ENCODE measurements at regions not wholly inside any gene's neighbourhood (a gene's known extent, or its start where the extent isn't known, plus 50 kb on each side); places are given as distances from the start of the nearest gene placed in this dataset.

DNA sequence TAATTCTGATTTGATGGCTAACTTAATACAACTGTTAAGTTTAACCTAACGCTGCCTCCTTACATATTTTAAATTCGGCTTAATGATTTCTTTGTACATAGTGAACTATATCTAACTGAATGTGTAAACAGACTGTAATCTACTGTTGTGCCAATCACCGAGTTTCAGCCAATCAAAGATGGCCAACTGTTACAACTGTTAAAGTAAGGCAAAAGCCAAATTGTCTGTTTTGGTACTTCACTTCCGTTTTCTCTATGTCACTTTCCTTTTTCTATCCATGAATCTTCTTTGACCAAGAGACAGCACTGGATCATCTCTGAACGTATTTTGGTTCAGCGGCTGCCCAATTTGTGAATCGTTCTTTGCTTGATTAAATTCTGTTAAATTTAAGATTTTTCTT, 137.0 kb downstream of the LMLN start:
- TF ChIP-seq CTCF (IDR thresholded peaks at IDR 0.05) (no peak), POLR2A (IDR thresholded peaks at IDR 0.05) (no peak)
